ENCODE measurements at regions not wholly inside any gene's neighbourhood (a gene's known extent, or its start where the extent isn't known, plus 50 kb on each side); places are given as distances from the start of the nearest gene placed in this dataset.

- TF ChIP-seq CTCF (IDR thresholded peaks at IDR 0.05): no peak
- no peak for TF ChIP-seq POLR2A (IDR thresholded peaks at IDR 0.05)
Observed at GRCh38 chr9:108762348-108763055, 93.3 kb downstream of the ACTL7B start.
